ENCODE measurements at regions not wholly inside any gene's neighbourhood (a gene's known extent, or its start where the extent isn't known, plus 50 kb on each side); places are given as distances from the start of the nearest gene placed in this dataset.

GRCh38 chr3:22735373-22735772 is 467.8 kb upstream of the UBE2E2 start:
- no peak for TF ChIP-seq GATA1 (IDR thresholded peaks at IDR 0.05; ENCODE audit: low read depth, low read length)
- TF ChIP-seq POLR2A (IDR thresholded peaks at IDR 0.05; ENCODE audit: low read length) = no peak

All from erythroblast (primary cell).